Erythroblast (primary cell): ENCODE measurements at regions not wholly inside any gene's neighbourhood (a gene's known extent, or its start where the extent isn't known, plus 50 kb on each side); places are given as distances from the start of the nearest gene placed in this dataset.
"Not testable (repeated sequence)": the region's sequence is repeated elsewhere in the genome, so short reads cannot be mapped to it uniquely, and the experiment has no call there.

Source experiments
- DNase-seq, 2 experiments: peaks; one replicate each; lab custom pipeline; 2025; lab: John Stamatoyannopoulos, UW
- GATA1 ChIP-seq: IDR thresholded peaks from 2 replicates; pipeline ENCODE4 v1.6.1; 2011; ENCODE audit warnings: low read depth, mild to moderate bottlenecking, control low read depth, low read length, moderate library complexity
- POLR2A ChIP-seq: IDR thresholded peaks from 2 replicates; pipeline ENCODE4 v1.6.1; 2011; ENCODE audit warnings: mild to moderate bottlenecking, low read length

DNA sequence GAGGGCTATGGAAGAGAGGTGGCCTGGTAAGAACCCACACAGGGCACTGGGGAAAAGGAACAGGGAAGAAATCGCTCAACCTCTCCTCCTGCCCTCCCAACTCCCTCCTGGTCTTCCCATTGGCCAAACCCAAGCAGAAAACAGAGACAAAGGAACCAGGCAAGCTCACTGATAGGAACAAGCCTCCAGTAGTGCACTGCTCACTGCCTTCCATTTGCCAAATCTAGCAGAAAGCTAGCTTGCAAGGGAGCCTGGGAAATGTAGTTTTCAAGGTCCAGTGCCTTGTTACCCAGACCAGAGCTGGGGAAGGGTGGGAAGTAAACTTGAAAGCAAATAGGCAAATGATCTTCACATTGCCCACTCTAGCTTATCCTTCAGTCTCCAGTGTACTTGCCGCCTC lies 556.1 kb upstream of the AUTS2 start:
- no peak for DNase-seq
- no peak for TF ChIP-seq POLR2A
- TF ChIP-seq GATA1, result no peak

DNA sequence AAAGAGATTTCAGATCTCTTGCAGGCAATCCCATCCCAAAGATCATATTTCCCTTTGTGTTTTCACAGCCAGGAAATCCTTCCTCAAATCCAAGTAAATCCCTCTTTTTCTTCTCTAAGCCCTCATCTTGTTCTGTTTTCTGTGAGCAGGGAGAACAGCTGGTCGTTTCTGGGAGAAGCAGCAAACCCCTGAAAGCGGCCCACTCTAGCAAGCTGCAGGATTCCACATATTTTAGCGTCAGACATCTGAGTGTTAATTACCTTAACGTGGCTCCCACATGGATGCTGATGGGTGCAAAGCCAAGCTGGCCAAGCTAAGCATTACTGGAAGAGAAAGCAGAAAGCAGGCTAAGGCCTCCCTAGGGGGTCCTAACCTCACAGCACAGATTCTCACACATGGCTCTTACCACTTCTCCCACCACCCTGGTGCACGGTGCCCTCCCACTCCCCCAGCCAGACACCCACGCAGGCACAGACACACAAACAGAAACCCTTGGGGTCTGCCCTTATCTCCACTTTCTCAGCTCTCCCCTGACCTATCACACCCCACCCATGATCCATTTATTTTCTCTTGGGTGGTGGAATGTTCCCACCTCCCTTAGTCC lies 551.0 kb upstream of the AUTS2 start:
- DNase-seq, result no peak
- no peak for TF ChIP-seq GATA1
- TF ChIP-seq POLR2A, result no peak

DNA sequence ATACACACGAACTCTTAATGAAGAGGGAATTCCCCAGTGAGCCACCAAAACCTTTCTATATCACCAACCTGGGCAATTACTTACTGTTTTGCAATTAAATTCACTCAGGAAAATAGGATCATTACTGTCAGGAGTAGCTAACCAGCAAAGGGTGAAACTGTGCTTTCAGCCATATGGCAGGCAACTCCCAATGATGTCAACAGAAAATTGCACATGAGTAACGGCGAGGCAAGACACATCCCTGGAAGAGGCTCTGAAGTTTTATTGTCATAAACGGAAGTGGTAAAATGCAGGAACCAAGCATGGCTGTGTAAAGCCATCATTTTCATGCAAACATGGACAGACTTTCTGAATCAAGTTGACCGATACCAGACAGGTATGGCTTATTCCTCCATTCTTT lies 548.9 kb upstream of the AUTS2 start:
- no peak for DNase-seq

DNA sequence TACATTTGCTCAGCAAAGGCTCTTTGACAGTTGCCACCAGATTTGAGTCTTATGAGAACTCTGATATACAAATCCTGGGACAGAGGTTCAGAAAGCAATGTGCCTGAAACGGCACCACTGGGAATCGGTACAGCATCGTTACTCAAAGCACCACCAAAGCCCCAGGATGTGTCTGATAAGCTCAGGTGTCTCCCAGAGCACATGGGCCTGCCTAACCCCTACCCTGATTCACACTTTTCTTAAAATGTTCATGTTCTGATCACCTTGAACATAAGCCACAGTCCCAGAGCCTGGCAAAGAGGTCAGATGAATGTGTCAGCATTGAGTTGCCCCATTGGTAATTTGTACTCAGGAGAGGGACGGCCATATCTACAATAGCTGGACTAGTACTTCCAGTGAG lies 545.8 kb upstream of the AUTS2 start:
- no peak for TF ChIP-seq GATA1
- no peak for TF ChIP-seq POLR2A
- DNase-seq, result no peak

More for the DNA sequence above, 548.9 kb upstream of the AUTS2 start:
- TF ChIP-seq POLR2A (no peak), GATA1 (no peak)

DNA sequence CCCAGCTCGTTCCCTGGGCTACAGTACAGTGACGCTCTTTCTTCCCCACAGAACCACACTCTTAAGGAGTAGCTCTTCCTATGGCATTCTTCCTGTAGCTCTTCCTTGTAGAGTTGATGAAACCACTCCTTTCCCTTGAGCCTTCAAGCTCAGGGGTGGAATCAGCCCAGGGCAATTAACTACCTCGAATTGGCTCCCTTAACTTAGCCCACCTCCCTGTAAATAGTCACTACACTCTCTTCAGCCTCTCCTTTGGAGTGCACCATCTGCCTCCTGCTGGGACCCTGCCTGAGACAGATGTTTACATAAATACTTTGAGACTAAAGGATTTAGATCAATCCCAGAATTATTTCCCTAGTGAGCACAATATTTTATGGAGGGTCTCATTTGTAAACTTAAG lies 537.8 kb upstream of the AUTS2 start:
- TF ChIP-seq GATA1 (no peak), POLR2A (no peak)
- DNase-seq, result no peak

DNA sequence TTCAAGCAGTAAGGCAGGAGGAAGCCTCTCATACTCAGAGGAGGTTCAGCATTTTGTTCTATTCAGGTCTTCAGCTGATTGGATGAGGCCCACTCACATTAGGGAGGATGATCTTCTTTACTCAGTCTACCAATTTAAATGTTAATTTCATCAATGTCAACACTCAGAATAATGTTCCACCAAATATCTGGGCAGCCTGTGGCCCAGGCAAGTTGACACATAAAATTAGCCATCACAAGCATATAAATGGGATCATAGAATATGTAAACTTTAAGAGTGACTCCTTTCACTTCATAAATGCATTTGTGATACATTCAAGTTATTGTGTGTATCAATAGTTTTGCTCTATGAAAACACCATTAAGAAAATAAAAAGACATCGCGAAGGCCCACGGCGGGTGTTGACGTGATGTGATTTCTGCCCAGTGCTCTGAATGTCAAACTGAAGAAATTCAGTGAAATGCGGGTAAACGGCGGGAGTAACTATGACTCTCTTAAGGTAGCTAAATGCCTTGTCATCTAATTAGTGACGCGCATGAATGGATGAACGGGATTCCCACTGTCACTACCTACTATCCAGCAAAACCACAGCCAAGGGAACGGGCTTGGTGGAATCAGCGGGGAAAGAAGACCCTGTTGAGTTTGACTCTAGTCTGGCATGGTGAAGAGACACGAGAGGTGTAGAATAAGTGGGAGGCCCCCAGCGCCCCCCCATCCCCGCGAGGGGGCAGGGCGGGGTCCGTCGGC lies 536.1 kb upstream of the AUTS2 start:
- TF ChIP-seq POLR2A (no peak), GATA1 (no peak)
- peak; percentile 0 to 5 for DNase-seq

DNA sequence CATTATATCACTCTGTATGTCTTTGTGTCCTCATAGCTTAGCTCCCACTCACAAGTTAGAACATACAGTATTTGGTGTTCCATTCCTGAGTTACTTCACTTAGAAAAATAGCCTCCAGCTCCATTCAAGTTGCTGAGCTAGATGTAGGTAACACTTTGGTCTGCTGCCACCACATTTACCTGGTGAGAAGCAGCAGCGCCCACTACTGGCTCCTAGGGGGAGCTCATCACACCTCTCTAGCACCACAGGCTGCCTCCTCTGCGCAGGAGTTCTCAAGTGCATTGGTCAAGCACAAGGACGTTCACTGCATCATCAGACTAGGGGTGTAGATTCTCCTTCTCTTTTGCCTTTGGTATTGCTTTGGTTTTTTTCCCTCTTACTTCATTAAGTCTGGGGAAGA lies 530.9 kb upstream of the AUTS2 start:
- no peak for DNase-seq
- no peak for TF ChIP-seq POLR2A
- no peak for TF ChIP-seq GATA1

DNA sequence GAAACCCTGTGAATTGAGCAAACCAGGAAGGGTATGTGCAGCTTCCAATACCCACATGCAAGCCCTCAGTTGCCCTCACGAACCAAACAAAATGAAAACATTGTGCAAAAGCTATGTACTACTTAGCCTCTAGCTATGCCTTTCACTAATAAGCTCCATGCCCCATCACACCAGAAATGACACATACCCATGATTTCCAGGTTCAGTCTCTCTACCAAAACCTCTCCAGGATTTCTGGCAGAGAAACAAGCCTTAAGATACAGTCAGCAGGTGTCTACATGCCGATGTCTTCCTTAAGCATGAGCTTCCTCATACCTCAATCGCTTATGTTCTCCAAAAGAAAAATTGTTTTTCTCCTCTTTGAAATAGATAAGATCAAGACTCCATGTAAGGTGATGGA lies 527.8 kb upstream of the AUTS2 start:
- no peak for TF ChIP-seq GATA1
- no peak for TF ChIP-seq POLR2A

DNA sequence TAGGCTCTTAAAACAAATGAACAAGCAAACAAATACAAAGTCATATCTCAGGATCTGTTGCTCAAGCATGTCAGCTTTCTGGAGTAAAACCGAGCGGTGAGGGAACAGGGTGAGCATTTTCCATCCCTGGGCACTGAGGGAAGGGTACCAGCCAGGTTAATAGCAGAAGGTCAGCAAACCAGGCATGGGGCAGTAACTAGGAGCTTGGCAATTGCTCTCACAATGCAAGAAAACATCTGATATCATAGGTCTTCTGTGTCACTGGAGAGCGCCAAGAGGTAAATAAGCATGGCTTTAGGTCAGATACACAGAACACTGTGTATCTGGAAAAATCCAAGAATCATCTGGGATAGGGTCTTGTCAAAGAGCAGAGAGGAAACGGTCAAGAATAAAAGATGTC lies 521.7 kb upstream of the AUTS2 start:
- DNase-seq, result no peak
- no peak for TF ChIP-seq GATA1
- TF ChIP-seq POLR2A, result no peak

More for the DNA sequence above, 527.8 kb upstream of the AUTS2 start:
- DNase-seq, result no peak

DNA sequence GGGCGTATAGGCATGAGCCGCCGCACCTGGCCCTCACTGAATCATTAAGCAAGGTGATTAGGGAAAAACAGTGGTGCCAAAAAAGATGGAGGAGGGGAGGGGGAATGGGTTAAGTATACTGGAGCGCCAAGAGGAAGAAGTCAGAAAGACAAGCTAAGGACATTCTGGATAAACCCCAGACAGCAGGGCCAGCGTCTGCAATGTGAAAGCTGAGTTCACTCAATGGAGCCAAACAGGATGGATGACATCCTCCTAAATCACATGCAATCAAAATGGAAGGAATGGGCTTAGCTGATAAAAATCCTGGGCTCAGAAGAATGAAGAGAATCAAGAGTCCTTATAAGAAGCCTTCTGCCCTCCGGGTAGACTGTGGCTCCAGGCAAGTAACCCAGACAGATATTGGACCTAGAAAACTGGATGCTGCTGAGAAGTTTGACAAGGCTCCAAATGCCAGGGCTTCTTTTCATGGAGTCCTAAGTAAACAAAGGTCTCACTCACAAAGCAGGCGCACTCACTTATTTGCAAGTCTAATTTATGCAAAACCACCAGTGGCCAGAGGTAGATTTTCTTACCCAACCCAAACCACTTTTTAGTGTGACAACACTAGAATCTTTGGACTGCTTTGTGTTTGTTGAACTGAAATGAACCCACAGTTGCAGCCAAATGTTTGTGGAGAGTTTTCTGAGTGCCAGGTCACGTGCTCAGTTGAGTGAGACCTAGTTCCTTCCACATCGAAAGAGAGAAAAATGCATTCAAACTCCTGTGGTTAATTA lies 519.1 kb upstream of the AUTS2 start:
- no peak for DNase-seq
- no peak for TF ChIP-seq POLR2A
- no peak for TF ChIP-seq GATA1

DNA sequence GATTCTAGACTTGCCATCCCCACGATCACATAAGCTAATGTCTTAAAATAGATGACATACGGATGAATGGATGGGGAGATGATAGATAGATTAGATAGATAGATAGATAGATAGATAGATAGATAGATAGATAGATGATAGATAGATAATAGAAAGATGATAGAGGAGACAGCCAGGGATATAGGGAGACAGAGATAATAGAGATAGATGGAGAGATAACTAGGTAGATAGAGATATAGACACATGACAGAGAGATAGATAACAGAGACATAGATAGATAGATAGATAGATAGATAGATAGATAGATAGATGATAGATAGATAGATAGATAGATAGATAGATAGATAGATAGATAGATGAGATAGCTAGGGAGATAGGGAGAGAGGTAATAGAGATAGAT lies 511.0 kb upstream of the AUTS2 start:
- not testable (repeated sequence) for DNase-seq

DNA sequence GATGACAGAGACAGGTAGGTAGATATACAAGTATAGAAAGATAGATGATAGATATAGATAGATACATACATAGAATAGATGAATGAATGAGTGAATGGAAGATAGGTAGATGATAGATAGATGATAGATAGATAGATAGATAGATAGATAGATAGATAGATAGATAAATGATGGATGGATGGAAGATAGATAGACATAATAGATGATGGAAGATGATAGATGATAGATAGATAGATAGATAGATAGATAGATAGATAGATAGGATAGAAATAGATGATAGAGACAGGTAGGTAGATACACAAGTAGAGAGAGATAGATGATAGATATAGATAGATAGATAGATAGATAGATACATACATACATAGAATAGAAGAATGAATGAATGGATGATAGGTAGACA lies 510.1 kb upstream of the AUTS2 start:
- TF ChIP-seq POLR2A, result no peak
- TF ChIP-seq GATA1, result no peak
- DNase-seq, result no peak

DNA sequence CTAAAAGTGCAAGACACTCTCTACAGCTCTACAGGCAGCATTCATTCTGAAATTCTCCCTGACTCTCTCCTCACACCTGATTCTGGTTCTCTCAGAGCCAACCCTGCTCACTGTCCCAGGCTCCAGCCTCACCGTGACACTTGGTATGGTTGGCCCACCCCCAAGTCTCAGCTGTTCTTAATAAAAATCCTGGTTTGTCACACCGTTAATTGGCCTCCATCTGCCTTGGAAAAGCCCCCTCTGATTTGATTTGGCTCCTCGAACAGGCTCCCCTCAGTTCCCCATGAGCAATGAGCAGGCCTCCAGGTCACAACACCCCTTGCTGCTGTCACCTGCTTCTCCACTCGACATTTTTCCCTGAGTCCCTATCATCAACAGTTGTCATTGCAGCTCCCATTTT lies 507.3 kb upstream of the AUTS2 start:
- TF ChIP-seq GATA1 (no peak), POLR2A (no peak)
- DNase-seq, result no peak

DNA sequence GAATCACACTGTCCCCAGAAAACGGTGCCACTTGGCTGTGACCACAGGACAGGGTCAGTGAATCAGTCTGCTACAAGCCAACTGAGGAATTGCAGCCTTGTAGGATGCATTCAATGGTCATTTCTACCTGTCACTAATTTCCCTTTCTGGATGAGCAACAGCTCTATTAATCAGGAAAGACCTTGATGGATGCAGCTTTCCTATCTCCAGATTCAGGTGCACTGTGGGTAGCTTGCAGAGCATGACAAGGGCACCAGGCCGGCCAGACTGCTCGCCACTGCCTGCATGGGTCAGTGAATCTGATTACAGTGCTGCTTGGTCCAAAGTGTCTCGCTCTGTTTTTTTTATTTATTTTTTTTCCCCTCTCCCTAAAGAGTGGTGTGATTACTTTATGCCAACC lies 506.8 kb upstream of the AUTS2 start:
- DNase-seq, result no peak
- TF ChIP-seq GATA1 (no peak), POLR2A (no peak)

DNA sequence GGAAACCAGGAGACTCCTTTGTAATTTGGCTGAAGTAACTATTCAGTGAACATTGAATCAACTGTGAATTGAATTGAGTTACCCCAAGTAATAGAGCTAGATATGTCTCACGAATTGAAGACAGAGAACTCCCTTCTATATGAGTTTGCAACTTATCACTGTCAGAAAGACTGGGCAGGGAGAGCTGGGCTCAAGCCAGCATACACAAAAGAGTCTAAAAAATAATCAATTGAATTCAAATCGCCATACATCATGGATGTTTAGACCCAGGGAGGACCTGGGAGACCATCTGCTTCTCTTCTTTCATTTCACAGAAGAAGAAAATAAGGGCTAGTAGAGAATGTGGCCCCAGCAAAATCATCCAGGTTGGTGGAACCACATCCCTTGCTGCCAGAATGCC lies 503.1 kb upstream of the AUTS2 start:
- TF ChIP-seq GATA1, result no peak
- DNase-seq, result no peak
